ENCODE measurements at regions not wholly inside any gene's neighbourhood (a gene's known extent, or its start where the extent isn't known, plus 50 kb on each side); places are given as distances from the start of the nearest gene placed in this dataset.

GRCh38 chr4:129676934-129677333 is 581.0 kb downstream of the C4orf33 start:
- CTCF ChIA-PET = no interaction called here
- H3K4me3 Mint-ChIP-seq = no peak overlapping the region
- no peak for ATAC-seq
- DNase-seq = no peak
- no peaks in the 10 kb centered on the region for H3K27me3 Mint-ChIP-seq (ENCODE audit: low read depth)
- no peaks in the 10 kb centered on the region for H3K4me1 Mint-ChIP-seq (ENCODE audit: low read depth)
- H3K9me3 Mint-ChIP-seq (ENCODE audit: insufficient read depth) = no peaks in the 10 kb centered on the region
- no peak overlapping the region for H3K27ac Mint-ChIP-seq
- POLR2A ChIA-PET = no interaction called here
- no peaks in the 10 kb centered on the region for H3K36me3 Mint-ChIP-seq (ENCODE audit: low read depth)

DNA sequence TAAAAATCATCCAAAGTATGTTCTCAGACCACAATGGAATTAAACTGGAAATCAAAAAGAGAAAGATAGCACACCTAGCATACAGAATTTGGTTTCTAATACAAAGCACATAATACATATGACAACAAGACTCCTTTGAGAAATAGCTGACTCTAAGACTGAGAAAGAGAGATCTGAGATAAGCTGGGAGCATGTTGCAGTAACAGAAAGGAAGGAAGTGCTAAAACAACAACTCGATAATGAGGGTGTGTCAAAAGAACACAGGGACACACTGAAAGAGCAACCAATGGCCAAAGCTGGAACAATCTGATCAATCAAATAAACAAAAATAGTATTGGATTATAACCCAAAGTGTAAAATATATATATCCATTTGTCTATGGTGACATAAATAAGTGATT is 586.6 kb downstream of the C4orf33 start:
- POLR2A ChIA-PET = interaction anchor here (0.7 kb wide), 1 partner anchor 556 kb away, joined by 4 read pairs; no protein-coding TSS in a partner anchor
- ATAC-seq (no peak), DNase-seq (no peak)
- no peak overlapping the region for H3K27ac Mint-ChIP-seq
- H3K4me1 Mint-ChIP-seq (ENCODE audit: low read depth) = no peaks in the 10 kb centered on the region
- CTCF ChIA-PET = no interaction called here
- no peaks in the 10 kb centered on the region for H3K9me3 Mint-ChIP-seq (ENCODE audit: insufficient read depth)
- H3K27me3 Mint-ChIP-seq (ENCODE audit: low read depth) = no peaks in the 10 kb centered on the region
- no peaks in the 10 kb centered on the region for H3K36me3 Mint-ChIP-seq (ENCODE audit: low read depth)
- H3K4me3 Mint-ChIP-seq = no peak overlapping the region

- H3K27me3 Mint-ChIP-seq (ENCODE audit: low read depth) = no peaks in the 10 kb centered on the region
- no peaks in the 10 kb centered on the region for H3K36me3 Mint-ChIP-seq (ENCODE audit: low read depth)
- no peaks in the 10 kb centered on the region for H3K4me1 Mint-ChIP-seq (ENCODE audit: low read depth)
- ATAC-seq = no peak
- no peak for DNase-seq
- H3K4me3 Mint-ChIP-seq = no peak overlapping the region
- no peaks in the 10 kb centered on the region for H3K9me3 Mint-ChIP-seq (ENCODE audit: insufficient read depth)
- POLR2A ChIA-PET = no interaction called here
- CTCF ChIA-PET = no interaction called here
- H3K27ac Mint-ChIP-seq = no peak overlapping the region
Observed at GRCh38 chr4:129707949-129708348, 612.0 kb downstream of the C4orf33 start.

- no peak for ATAC-seq
Observed at GRCh38 chr4:129708784-129709183, 612.8 kb downstream of the C4orf33 start.

DNA sequence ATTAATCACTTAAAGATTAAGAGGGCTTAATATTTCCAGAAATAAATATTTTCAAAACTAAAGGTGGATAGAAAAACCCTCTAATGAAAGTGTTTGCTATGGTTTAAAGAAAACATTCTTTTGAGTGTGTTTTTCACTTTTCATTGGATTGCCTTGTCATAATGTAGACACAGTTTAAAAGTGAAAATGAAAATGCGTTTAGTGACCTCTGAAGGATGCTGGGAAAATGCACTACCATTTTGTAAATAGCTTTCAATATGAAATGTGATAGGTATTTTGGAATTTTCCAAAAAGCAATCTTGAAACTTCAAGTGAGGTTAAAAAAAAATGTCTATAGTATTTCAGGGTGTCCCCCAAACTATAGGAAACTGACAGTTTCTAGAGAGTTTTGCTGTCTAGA is 642.2 kb downstream of the C4orf33 start:
- Mint-ChIP-seq H3K27ac (no peak overlapping the region), H3K4me3 (no peak overlapping the region), H3K9me3 (ENCODE audit: insufficient read depth) (no peaks in the 10 kb centered on the region), H3K27me3 (ENCODE audit: low read depth) (no peaks in the 10 kb centered on the region), H3K4me1 (ENCODE audit: low read depth) (no peaks in the 10 kb centered on the region), H3K36me3 (ENCODE audit: low read depth) (no peaks in the 10 kb centered on the region)
- DNase-seq = no peak
- ATAC-seq = no peak
- CTCF ChIA-PET = no interaction called here
- POLR2A ChIA-PET = no interaction called here

More at GRCh38 chr4:129708784-129709183, 612.8 kb downstream of the C4orf33 start:
- Mint-ChIP-seq H3K27ac (no peak overlapping the region), H3K36me3 (ENCODE audit: low read depth) (no peaks in the 10 kb centered on the region), H3K4me1 (ENCODE audit: low read depth) (no peaks in the 10 kb centered on the region), H3K27me3 (ENCODE audit: low read depth) (no peaks in the 10 kb centered on the region), H3K4me3 (no peak overlapping the region), H3K9me3 (ENCODE audit: insufficient read depth) (no peaks in the 10 kb centered on the region)
- ChIA-PET CTCF (no interaction called here), POLR2A (no interaction called here)
- no peak for DNase-seq

- H3K4me3 Mint-ChIP-seq = no peak overlapping the region
- CTCF ChIA-PET = no interaction called here
- H3K27ac Mint-ChIP-seq = no peak overlapping the region
- no peaks in the 10 kb centered on the region for H3K4me1 Mint-ChIP-seq (ENCODE audit: low read depth)
- peaks cover 3% of the 10 kb centered on the region for H3K9me3 Mint-ChIP-seq (ENCODE audit: insufficient read depth)
- H3K27me3 Mint-ChIP-seq (ENCODE audit: low read depth) = no peaks in the 10 kb centered on the region
- DNase-seq = no peak
- no peak for ATAC-seq
- POLR2A ChIA-PET = no interaction called here
- no peaks in the 10 kb centered on the region for H3K36me3 Mint-ChIP-seq (ENCODE audit: low read depth)
Observed at GRCh38 chr4:129747756-129748155, 651.8 kb downstream of the C4orf33 start.

DNA sequence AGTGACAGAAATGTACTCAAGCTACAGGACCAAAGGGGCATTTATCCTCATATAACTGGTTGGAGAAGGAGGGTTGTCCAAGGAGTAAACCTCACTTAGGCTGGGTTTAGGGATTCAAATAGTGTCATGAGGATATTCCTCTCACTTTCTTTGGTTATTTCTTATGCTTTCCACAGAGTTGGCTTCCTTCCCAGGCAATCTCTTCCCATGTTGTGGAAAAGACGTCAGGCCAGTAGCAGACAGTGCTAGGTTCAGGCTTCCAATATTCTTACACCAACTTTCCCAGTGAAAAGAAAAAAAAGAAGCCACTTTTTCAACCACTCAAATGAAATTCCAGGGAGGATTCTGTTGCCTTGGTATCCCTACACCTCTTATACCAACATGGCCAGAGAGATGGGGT is 653.0 kb downstream of the C4orf33 start:
- Mint-ChIP-seq H3K36me3 (ENCODE audit: low read depth) (no peaks in the 10 kb centered on the region), H3K9me3 (ENCODE audit: insufficient read depth) (peaks cover 3% of the 10 kb centered on the region), H3K27me3 (ENCODE audit: low read depth) (no peaks in the 10 kb centered on the region), H3K27ac (no peak overlapping the region), H3K4me3 (no peak overlapping the region), H3K4me1 (ENCODE audit: low read depth) (no peaks in the 10 kb centered on the region)
- ChIA-PET CTCF (no interaction called here), POLR2A (no interaction called here)
- DNase-seq (no peak), ATAC-seq (no peak)

DNA sequence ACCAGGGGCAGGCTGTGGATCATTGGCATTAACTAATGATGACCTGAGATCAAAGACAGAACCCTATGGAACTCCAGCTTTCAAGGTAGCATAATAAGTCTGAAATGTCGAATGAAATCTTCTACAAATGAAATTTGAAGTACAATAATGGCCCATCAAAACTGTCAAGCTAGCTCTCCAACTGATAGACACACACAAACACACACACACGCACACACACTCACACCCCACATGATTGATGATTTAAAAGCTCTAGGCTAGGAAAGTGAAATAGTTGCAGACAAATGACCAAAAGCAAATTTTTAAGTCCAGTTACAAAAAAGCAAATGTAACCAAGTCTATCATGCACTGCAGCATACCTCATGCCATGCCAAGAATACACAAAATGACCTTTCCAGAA is 655.7 kb downstream of the C4orf33 start:
- no peak overlapping the region for H3K4me3 Mint-ChIP-seq
- ChIA-PET CTCF (interaction anchor here (1.3 kb wide), 1 partner anchor 389 kb away, joined by 3 read pairs; no protein-coding TSS in a partner anchor), POLR2A (no interaction called here)
- no peak for ATAC-seq
- no peaks in the 10 kb centered on the region for H3K9me3 Mint-ChIP-seq (ENCODE audit: insufficient read depth)
- H3K36me3 Mint-ChIP-seq (ENCODE audit: low read depth) = no peaks in the 10 kb centered on the region
- no peak overlapping the region for H3K27ac Mint-ChIP-seq
- DNase-seq = no peak
- no peaks in the 10 kb centered on the region for H3K27me3 Mint-ChIP-seq (ENCODE audit: low read depth)
- H3K4me1 Mint-ChIP-seq (ENCODE audit: low read depth) = no peaks in the 10 kb centered on the region

GRCh38 chr4:129783596-129783995 is 687.6 kb downstream of the C4orf33 start:
- ATAC-seq = no peak
- no peaks in the 10 kb centered on the region for H3K27me3 Mint-ChIP-seq (ENCODE audit: low read depth)
- POLR2A ChIA-PET = no interaction called here
- H3K27ac Mint-ChIP-seq = no peak overlapping the region
- no peaks in the 10 kb centered on the region for H3K4me1 Mint-ChIP-seq (ENCODE audit: low read depth)
- H3K9me3 Mint-ChIP-seq (ENCODE audit: insufficient read depth) = no peaks in the 10 kb centered on the region
- H3K36me3 Mint-ChIP-seq (ENCODE audit: low read depth) = no peaks in the 10 kb centered on the region
- H3K4me3 Mint-ChIP-seq = no peak overlapping the region
- DNase-seq = no peak
- CTCF ChIA-PET = no interaction called here

GRCh38 chr4:129788486-129788885 is 692.5 kb downstream of the C4orf33 start:
- Mint-ChIP-seq H3K27ac (no peak overlapping the region), H3K4me3 (no peak overlapping the region), H3K36me3 (ENCODE audit: low read depth) (no peaks in the 10 kb centered on the region), H3K27me3 (ENCODE audit: low read depth) (no peaks in the 10 kb centered on the region), H3K9me3 (ENCODE audit: insufficient read depth) (no peaks in the 10 kb centered on the region), H3K4me1 (ENCODE audit: low read depth) (no peaks in the 10 kb centered on the region)
- DNase-seq = no peak
- POLR2A ChIA-PET = no interaction called here
- CTCF ChIA-PET = no interaction called here
- ATAC-seq = no peak

DNA sequence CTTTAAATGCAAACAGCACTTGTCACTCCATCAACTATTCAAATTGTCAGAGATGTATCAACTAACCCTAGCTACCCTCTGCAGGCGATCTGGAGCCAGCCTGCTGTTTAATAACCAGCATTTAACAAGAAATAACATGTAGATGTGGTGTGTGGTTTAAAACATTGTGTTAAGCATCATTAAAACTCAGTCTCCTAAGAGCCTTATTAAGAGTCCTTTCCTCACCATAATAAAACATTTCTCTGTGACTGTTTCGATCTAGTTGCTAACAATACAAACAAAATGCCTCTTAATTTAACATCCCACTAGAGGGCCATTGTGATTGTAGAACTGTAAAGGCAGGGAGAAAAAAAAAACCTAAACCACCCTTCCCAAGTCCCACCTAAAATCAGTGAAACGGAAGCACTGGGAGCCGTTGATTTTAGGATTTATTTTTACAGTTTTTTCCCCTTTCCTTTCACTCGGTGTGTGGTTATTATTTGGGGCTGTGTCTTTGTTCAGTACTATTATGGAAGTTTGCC is 708.6 kb downstream of the C4orf33 start:
- H3K36me3 Mint-ChIP-seq (ENCODE audit: low read depth) = no peaks in the 10 kb centered on the region
- CTCF ChIA-PET = no interaction called here
- H3K9me3 Mint-ChIP-seq (ENCODE audit: insufficient read depth) = no peaks in the 10 kb centered on the region
- POLR2A ChIA-PET = no interaction called here
- ATAC-seq (no peak), DNase-seq (no peak)
- H3K27ac Mint-ChIP-seq = no peak overlapping the region
- no peaks in the 10 kb centered on the region for H3K27me3 Mint-ChIP-seq (ENCODE audit: low read depth)
- H3K4me1 Mint-ChIP-seq (ENCODE audit: low read depth) = no peaks in the 10 kb centered on the region
- H3K4me3 Mint-ChIP-seq = no peak overlapping the region

GRCh38 chr4:129806986-129807385 is 711.0 kb downstream of the C4orf33 start:
- ChIA-PET POLR2A (no interaction called here), CTCF (no interaction called here)
- no peaks in the 10 kb centered on the region for H3K27me3 Mint-ChIP-seq (ENCODE audit: low read depth)
- ATAC-seq (no peak), DNase-seq (no peak)
- H3K27ac Mint-ChIP-seq = no peak overlapping the region
- H3K4me3 Mint-ChIP-seq = no peak overlapping the region
- H3K4me1 Mint-ChIP-seq (ENCODE audit: low read depth) = no peaks in the 10 kb centered on the region
- H3K9me3 Mint-ChIP-seq (ENCODE audit: insufficient read depth) = no peaks in the 10 kb centered on the region
- no peaks in the 10 kb centered on the region for H3K36me3 Mint-ChIP-seq (ENCODE audit: low read depth)

DNA sequence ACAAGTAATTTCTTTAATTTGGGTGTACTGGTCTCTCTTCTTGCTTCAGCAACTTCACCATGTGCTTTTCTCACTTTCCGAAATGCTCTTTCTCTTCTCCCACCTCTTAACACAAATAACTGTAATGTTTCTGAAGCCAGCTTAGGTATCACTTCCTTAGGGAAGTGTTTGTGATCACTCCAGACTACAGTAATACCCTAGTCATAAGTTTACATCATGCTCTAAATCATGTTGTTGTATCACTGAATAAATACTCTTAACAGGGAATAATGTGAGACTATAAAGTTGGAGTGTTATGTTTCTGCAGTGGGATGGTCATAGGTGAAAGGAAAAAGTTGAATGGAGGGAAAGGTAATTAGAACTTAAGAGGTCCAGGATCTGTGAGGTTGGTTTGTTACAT is 712.3 kb downstream of the C4orf33 start:
- Mint-ChIP-seq H3K36me3 (ENCODE audit: low read depth) (no peaks in the 10 kb centered on the region), H3K4me3 (no peak overlapping the region), H3K9me3 (ENCODE audit: insufficient read depth) (no peaks in the 10 kb centered on the region), H3K4me1 (ENCODE audit: low read depth) (no peaks in the 10 kb centered on the region), H3K27ac (no peak overlapping the region), H3K27me3 (ENCODE audit: low read depth) (no peaks in the 10 kb centered on the region)
- ChIA-PET CTCF (no interaction called here), POLR2A (no interaction called here)
- DNase-seq = no peak
- no peak for ATAC-seq
